ENCODE measurements at regions not wholly inside any gene's neighbourhood (a gene's known extent, or its start where the extent isn't known, plus 50 kb on each side); places are given as distances from the start of the nearest gene placed in this dataset.

DNA sequence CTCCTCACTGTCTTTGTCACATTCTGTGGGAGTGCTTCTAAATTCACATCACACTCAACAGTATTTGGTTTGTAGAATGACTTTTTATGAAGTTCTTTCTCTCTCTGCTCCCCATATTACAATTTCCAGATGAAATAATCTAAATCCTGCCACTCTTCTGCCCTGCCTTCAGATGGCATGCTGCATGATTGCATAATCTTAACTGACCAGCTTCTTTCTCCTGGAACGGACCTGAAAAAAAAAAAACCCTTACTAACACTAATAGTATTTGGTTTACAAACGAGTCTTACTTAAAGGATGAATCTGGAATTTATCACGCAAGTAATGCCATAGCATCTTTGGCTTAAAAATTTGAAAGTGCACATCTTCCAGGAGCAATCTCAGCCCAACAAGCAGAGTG, 272.3 kb downstream of the NAF1 start:
- TF ChIP-seq, protein P1, sequence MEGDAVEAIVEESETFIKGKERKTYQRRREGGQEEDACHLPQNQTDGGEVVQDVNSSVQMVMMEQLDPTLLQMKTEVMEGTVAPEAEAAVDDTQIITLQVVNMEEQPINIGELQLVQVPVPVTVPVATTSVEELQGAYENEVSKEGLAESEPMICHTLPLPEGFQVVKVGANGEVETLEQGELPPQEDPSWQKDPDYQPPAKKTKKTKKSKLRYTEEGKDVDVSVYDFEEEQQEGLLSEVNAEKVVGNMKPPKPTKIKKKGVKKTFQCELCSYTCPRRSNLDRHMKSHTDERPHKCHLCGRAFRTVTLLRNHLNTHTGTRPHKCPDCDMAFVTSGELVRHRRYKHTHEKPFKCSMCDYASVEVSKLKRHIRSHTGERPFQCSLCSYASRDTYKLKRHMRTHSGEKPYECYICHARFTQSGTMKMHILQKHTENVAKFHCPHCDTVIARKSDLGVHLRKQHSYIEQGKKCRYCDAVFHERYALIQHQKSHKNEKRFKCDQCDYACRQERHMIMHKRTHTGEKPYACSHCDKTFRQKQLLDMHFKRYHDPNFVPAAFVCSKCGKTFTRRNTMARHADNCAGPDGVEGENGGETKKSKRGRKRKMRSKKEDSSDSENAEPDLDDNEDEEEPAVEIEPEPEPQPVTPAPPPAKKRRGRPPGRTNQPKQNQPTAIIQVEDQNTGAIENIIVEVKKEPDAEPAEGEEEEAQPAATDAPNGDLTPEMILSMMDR (conservative IDR thresholded peaks at IDR 0.05; ENCODE audit: low read depth, low read length) = no peak
- TF ChIP-seq EZH2 (IDR thresholded peaks at IDR 0.05; ENCODE audit: low read length, unreplicated experiment) = no peak
- no peak for TF ChIP-seq EZH2phosphoT487 (IDR thresholded peaks at IDR 0.05; ENCODE audit: borderline replicate concordance, low read length)

Measured in PC-3 (cell line).